ENCODE measurements at regions not wholly inside any gene's neighbourhood (a gene's known extent, or its start where the extent isn't known, plus 50 kb on each side); places are given as distances from the start of the nearest gene placed in this dataset.

DNA sequence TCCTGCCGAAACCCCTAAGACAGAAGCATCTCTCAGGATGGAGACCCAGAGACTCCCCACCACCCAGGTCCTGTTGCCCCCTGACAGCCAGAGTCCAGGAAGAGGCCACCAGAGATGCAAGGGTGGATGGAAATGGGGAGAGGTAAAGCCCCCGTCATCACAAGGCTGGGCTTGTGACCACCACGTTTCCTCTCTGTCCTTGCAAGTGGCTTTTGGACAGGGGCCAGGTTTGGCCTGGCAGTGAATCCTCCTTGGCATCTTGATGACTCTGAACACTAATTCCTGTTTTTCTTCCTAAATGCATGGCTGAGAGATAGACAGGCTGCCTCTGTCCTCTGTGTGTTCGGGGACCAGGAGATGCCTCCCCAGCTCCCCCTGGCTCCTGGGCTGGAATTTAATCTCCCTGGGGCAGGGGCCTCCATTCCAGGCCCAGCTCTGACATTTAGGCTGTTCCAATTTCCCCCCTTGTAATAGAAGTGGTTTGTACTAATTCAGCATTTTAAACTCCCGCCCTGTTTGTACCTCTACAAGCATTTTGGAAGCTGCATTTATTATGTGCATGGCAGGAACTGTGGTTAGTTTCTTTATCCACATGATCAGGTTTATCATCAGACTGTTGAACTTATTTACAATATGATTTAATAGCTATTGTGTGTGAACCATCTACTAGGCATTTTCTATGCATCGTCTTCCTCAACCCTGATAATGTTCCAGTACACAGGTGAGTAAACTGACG, 116.1 kb upstream of the IRX6 start (continued):
- TF ChIP-seq, protein P1, sequence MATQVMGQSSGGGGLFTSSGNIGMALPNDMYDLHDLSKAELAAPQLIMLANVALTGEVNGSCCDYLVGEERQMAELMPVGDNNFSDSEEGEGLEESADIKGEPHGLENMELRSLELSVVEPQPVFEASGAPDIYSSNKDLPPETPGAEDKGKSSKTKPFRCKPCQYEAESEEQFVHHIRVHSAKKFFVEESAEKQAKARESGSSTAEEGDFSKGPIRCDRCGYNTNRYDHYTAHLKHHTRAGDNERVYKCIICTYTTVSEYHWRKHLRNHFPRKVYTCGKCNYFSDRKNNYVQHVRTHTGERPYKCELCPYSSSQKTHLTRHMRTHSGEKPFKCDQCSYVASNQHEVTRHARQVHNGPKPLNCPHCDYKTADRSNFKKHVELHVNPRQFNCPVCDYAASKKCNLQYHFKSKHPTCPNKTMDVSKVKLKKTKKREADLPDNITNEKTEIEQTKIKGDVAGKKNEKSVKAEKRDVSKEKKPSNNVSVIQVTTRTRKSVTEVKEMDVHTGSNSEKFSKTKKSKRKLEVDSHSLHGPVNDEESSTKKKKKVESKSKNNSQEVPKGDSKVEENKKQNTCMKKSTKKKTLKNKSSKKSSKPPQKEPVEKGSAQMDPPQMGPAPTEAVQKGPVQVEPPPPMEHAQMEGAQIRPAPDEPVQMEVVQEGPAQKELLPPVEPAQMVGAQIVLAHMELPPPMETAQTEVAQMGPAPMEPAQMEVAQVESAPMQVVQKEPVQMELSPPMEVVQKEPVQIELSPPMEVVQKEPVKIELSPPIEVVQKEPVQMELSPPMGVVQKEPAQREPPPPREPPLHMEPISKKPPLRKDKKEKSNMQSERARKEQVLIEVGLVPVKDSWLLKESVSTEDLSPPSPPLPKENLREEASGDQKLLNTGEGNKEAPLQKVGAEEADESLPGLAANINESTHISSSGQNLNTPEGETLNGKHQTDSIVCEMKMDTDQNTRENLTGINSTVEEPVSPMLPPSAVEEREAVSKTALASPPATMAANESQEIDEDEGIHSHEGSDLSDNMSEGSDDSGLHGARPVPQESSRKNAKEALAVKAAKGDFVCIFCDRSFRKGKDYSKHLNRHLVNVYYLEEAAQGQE (IDR thresholded peaks at IDR 0.05; ENCODE audit: low read depth, low read length) = no peak

DNA sequence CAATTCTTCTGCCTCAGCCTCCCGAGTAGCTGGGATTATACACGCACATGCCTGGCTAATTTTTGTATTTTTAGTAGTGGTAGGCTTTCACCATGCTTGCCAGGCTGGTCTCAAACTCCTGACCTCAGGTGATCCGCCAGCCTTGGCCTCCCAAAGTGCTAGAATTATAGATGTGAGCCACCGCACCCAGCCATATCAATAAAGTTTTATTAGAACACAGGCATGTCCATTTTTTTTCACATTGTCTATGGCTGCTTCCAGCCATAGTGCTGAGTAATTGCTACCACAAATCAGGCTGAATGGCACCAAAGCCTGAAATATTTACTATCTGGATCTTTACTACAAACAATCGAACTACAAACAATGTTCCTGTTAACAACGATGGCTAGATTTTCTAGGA, 114.4 kb upstream of the IRX6 start:
- Histone ChIP-seq H3K36me3 (replicated peaks in 1 of 2; ENCODE audit: control insufficient read depth in 1 of 2, insufficient read depth in 2 of 2, low read length in 1 of 2) (no peaks in the 10 kb centered on the region), H3K79me2 (ENCODE audit: insufficient read depth) (no peaks in the 10 kb centered on the region), H3K27ac (ENCODE audit: low read depth in 2 of 2, low read length in 1 of 2) (no peak overlapping the region), H3F3A (replicated peaks; ENCODE audit: insufficient read depth) (no peaks in the 10 kb centered on the region), H3K4me3 (ENCODE audit: low read depth in 2 of 2, low read length in 1 of 2) (no peak overlapping the region), H3K4me1 (ENCODE audit: control insufficient read depth in 1 of 2, insufficient read depth in 2 of 2, low read depth in 1 of 2, low read length in 1 of 2) (peaks cover 0 to 5% of the 10 kb centered on the region in 2 experiments; a peak in 1 of 4 replicates), H3K9ac (no peak overlapping the region), H3K9me2 (no peaks in the 10 kb centered on the region), H2AFZ (ENCODE audit: low read depth) (no peak overlapping the region), H4K20me1 (ENCODE audit: insufficient read depth) (no peaks in the 10 kb centered on the region), H3K9me3 (no peaks in the 10 kb centered on the region), H3K4me2 (no peak overlapping the region), H3K27me3 (ENCODE audit: insufficient read depth) (no peaks in the 10 kb centered on the region)
- DNase-seq = no peak
- POLR2A ChIA-PET = no interaction called here
- WGBS (ENCODE audit: low lambda C conversion rate) = 23% methylated on average over 6 of the region's 6 CpGs
- CTCF ChIA-PET = no interaction called here
- TF ChIP-seq, protein P1 (IDR thresholded peaks at IDR 0.05; ENCODE audit: low read depth, low read length) = no peak
- no peak for TF ChIP-seq RFX5 (IDR thresholded peaks at IDR 0.05; ENCODE audit: low read length)
- TF ChIP-seq NRF1 (IDR thresholded peaks at IDR 0.05; ENCODE audit: low read depth, low read length) = no peak
- TF ChIP-seq, protein P2, sequence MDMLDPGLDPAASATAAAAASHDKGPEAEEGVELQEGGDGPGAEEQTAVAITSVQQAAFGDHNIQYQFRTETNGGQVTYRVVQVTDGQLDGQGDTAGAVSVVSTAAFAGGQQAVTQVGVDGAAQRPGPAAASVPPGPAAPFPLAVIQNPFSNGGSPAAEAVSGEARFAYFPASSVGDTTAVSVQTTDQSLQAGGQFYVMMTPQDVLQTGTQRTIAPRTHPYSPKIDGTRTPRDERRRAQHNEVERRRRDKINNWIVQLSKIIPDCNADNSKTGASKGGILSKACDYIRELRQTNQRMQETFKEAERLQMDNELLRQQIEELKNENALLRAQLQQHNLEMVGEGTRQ (IDR thresholded peaks at IDR 0.05; ENCODE audit: borderline replicate concordance, low read depth, low read length) = no peak
- TF ChIP-seq EZH2phosphoT487 (IDR thresholded peaks at IDR 0.05; ENCODE audit: borderline replicate concordance, low read depth) = no peak
- no peak for TF ChIP-seq SIN3A (IDR thresholded peaks at IDR 0.05; ENCODE audit: borderline replicate concordance, low read depth, low read length)
- no peak for TF ChIP-seq SMC3 (IDR thresholded peaks at IDR 0.05; ENCODE audit: low read depth, low read length)
- TF ChIP-seq GABPA (IDR thresholded peaks at IDR 0.05; ENCODE audit: low read depth) = no peak
- no peak for TF ChIP-seq FOSL2 (IDR thresholded peaks at IDR 0.05; ENCODE audit: borderline replicate concordance, low read depth)
- TF ChIP-seq NFIC (IDR thresholded peaks at IDR 0.05; ENCODE audit: borderline replicate concordance) = no peak
- no peak for TF ChIP-seq YY1 (IDR thresholded peaks at IDR 0.05; ENCODE audit: low read depth)
- TF ChIP-seq EP300 (IDR thresholded peaks at IDR 0.05; ENCODE audit: borderline replicate concordance in 1 of 2, low read depth in 1 of 2, low read length in 1 of 2) = no peak

Measured in SK-N-SH (cell line).